Transverse colon (tissue), 4 donors: ENCODE measurements at regions not wholly inside any gene's neighbourhood (a gene's known extent, or its start where the extent isn't known, plus 50 kb on each side); places are given as distances from the start of the nearest gene placed in this dataset.

Experiments used
- DNase-seq: peaks from one replicate; pipeline ENCODE4 v3.0.0-alpha.2; 2019
- H3K27ac ChIP-seq, 4 donors: fragments of 200-600 bp; sonication (generic); 2 replicates each; pipeline ENCODE4 v1.5.1; 2016 to 2018; ENCODE audit warnings: inconsistent platforms in 4 of 4
- H3K27me3 ChIP-seq: fragments of 200-600 bp; sonication (generic); 2 replicates; pipeline ENCODE4 v1.5.1; 2017; ENCODE audit warnings: inconsistent platforms
- H3K36me3 ChIP-seq, 4 donors: fragments of 200-600 bp; sonication (generic); 2 replicates each; pipeline ENCODE4 v1.5.1; 2017 to 2019; ENCODE audit warnings: inconsistent platforms in 4 of 4
- H3K4me1 ChIP-seq, 4 donors: fragments of 200-600 bp; sonication (generic); 2 replicates each; pipeline ENCODE4 v1.5.1; 2017 to 2020; ENCODE audit warnings: inconsistent platforms in 4 of 4
- H3K4me3 ChIP-seq, 4 donors: fragments of 200-600 bp; sonication (generic); 1 replicate in 1 of 4; 2 replicates in 3 of 4; pipeline versions ENCODE4 v1.5.1 to v1.6.1; 2017 to 2019; ENCODE audit warnings: inconsistent platforms in 4 of 4
- H3K9me3 ChIP-seq, 2 donors: fragments of 200-600 bp; sonication (generic); 2 replicates each; pipeline ENCODE4 v1.5.1; 2017 to 2019; ENCODE audit warnings: inconsistent platforms in 2 of 2
- EP300 ChIP-seq: sonication (generic); formaldehyde crosslinking; IDR thresholded peaks from one replicate; pipeline ENCODE4 v1.6.1; 2017; ENCODE audit warnings: antibody characterized with exemption, low read depth
- POLR2A ChIP-seq: fragments of 450-650 bp; IDR thresholded peaks from one replicate; pipeline ENCODE4 v1.6.1; 2016; ENCODE audit warnings: antibody characterized with exemption, mild to moderate bottlenecking, moderate library complexity
- POLR2AphosphoS5 ChIP-seq, 3 donors: sonication (generic); formaldehyde crosslinking; IDR thresholded peaks; one replicate each; pipeline ENCODE4 v1.6.1; 2016; ENCODE audit warnings: antibody characterized with exemption in 3 of 3
- WGBS, 2 donors: methylation state at CpG; one replicate each; pipeline ENCODE4 v1.1.5; 2018; ENCODE audit warnings: low coverage in 1 of 2; 5-methylcytosine and 5-hydroxymethylcytosine counted together
- in situ Hi-C, 4 donors: fragments of 200-750 bp; cut with MboI; loops; one replicate each; pipeline versions ENCODE4 v1.15.0 to v1.15.1; 2017; ENCODE audit warnings: low sequenced_read_pairs in 3 of 4, low pct_ligation_motif_present in 1 of 4, low pct_unique_long_range_greater_than_20kb in 1 of 4
- intact Hi-C: fragments of 100-400 bp; cut with DNase I; formaldehyde crosslinking; loops from one replicate; pipeline ENCODE4 v1.15.1; 2023; ENCODE audit warnings: low total_unique reads
- TF ChIP-seq, protein P1 (sequence below), 5 experiments: fragments of 200-600 bp in 3 of 5; fragments of 450-650 bp in 2 of 5; sonication (generic) in 3 of 5; IDR thresholded peaks; 1 replicate in 2 of 5; 2 replicates in 3 of 5; pipeline ENCODE4 v1.5.1; 2016 to 2017; ENCODE audit warnings: antibody characterized with exemption in 5 of 5, inconsistent platforms in 3 of 5, mild to moderate bottlenecking in 2 of 5, moderate library complexity in 1 of 5

DNA sequence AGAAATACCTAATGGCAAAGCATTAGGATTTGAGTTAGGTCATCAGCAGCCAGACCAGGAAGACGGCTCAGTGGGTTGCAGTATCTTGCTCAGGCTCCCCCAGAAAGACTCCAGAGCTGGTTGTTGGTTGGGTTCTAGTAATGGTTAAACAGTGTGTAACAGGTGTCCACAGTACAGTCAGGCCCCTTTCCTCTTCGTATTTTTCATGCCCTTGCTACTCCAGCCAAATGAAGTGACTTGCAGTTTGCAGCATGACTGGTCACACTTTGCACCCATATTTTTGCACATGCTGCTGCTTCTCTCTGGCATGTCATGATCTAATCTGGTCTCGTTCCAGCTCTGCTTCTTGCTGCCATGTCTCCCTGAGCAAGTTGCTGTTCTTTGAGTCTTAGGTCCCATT, 60.6 kb upstream of the TRPC7 start:
- DNase-seq, result no peak
- no peak overlapping the region for H3K27ac ChIP-seq
- 13 to 46% methylated on average over 1 to 3 of the region's 3 CpGs for WGBS, 2 donors
- no peak overlapping the region for H3K4me3 ChIP-seq
- no peaks in the 10 kb centered on the region for H3K27me3 ChIP-seq
- no peaks in the 10 kb centered on the region for H3K36me3 ChIP-seq
- in situ Hi-C loops (loop anchor here in 3 of 4 donors (10.0 kb wide), 2 partner anchors 171 to 181 kb away; no protein-coding TSS in a partner anchor), intact Hi-C loops (no loop called here)
- no peaks in the 10 kb centered on the region for H3K4me1 ChIP-seq
- H3K9me3 ChIP-seq, result no peaks in the 10 kb centered on the region
- TF ChIP-seq POLR2A, result no peak
- TF ChIP-seq, protein P1, sequence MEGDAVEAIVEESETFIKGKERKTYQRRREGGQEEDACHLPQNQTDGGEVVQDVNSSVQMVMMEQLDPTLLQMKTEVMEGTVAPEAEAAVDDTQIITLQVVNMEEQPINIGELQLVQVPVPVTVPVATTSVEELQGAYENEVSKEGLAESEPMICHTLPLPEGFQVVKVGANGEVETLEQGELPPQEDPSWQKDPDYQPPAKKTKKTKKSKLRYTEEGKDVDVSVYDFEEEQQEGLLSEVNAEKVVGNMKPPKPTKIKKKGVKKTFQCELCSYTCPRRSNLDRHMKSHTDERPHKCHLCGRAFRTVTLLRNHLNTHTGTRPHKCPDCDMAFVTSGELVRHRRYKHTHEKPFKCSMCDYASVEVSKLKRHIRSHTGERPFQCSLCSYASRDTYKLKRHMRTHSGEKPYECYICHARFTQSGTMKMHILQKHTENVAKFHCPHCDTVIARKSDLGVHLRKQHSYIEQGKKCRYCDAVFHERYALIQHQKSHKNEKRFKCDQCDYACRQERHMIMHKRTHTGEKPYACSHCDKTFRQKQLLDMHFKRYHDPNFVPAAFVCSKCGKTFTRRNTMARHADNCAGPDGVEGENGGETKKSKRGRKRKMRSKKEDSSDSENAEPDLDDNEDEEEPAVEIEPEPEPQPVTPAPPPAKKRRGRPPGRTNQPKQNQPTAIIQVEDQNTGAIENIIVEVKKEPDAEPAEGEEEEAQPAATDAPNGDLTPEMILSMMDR (IDR thresholded peaks at IDR 0.05), result no peak
- TF ChIP-seq POLR2AphosphoS5 (IDR thresholded peaks at IDR 0.05), result no peak
- no peak for TF ChIP-seq EP300

DNA sequence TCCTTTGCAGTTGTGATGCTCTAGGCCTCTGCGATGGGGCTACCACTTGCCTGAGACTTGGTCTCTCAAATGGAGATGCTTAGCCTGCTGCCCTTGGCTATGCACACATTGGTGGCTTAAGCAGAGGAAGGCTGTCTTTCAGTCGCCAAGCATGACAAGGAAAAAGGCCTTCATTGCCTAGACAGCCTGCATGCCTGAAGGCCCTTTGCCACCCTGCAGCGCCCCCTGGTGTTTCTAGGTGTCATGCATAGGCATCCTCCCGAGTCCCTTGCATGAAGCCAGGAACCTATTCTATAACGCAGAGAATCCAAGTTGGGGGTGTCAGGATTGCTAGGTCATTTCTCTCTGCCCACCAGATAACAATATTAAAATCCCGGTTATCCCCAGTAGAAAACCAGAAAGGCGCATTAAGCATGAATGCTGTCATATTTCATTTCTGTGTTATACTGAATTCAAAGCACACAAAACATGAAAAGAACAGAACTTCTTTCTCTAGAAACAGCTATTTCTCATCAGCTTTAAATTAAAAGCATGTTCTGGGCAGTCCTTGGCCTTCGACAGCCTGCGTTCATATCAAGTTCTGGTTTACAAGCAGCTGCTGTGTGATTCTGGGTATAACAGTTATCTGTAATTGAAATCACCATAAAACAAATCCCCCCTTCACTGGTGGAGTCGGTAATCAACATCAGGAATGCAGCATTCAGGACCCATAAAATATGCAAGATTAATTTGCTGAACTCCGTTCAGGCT, 59.7 kb upstream of the TRPC7 start:
- WGBS, 2 donors, result 23 to 33% methylated on average over 5 to 10 of the region's 11 CpGs

DNA sequence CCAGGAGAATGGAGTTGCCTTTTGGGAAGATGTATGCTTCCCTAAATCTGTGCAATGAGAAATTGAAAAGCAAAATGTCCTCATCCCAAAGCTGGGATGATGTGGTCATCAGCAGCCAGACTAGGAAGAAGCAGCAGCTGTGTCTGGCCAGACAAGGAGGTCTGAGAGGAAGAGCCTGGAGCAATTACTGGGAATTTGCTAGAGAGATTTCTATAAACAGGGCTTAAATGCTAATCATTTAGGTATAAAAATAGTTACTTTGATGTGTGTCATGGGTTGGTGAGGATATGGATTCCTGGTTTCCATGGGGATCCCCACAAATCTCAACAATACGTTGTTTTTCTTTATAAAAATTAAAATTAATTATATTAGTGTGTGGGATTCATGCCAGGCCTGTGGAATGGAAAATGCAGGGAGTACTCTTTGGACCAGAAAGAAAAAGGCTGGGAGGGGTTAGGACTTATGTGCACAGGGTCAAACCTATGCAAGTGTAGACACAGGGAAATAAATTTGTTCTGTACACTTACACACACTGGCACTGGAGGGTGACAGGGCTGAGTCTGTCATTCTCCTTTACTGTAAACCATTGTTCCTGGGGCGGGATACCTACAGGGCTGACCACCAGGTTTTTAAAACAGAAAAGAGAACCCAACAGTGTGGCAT, 58.7 kb upstream of the TRPC7 start:
- Histone ChIP-seq H3K9me3 (no peaks in the 10 kb centered on the region), H3K4me3 (no peak overlapping the region), H3K27me3 (no peaks in the 10 kb centered on the region), H3K27ac (no peak overlapping the region), H3K36me3 (no peaks in the 10 kb centered on the region), H3K4me1 (no peaks in the 10 kb centered on the region)
- 62 to 92% methylated on average over 2 of the region's 2 CpGs for WGBS, 2 donors
- TF ChIP-seq EP300 (no peak), POLR2AphosphoS5 (IDR thresholded peaks at IDR 0.05) (no peak), POLR2A (no peak)
- TF ChIP-seq, protein P1 (IDR thresholded peaks at IDR 0.05), result no peak
- no peak for DNase-seq
- intact Hi-C loops, result no loop called here
- in situ Hi-C loops, result loop anchor here in 3 of 4 donors (10.0 kb wide), 2 partner anchors 169 to 179 kb away; no protein-coding TSS in a partner anchor

More for the DNA sequence above, 59.7 kb upstream of the TRPC7 start:
- no peak for TF ChIP-seq POLR2AphosphoS5 (IDR thresholded peaks at IDR 0.05)
- TF ChIP-seq, protein P1 (IDR thresholded peaks at IDR 0.05), result peak; percentile 47 to 67 (median 62)
- H3K27me3 ChIP-seq, result no peaks in the 10 kb centered on the region
- peak; percentile 77 for DNase-seq
- intact Hi-C loops (no loop called here), in situ Hi-C loops (loop anchor here in 3 of 4 donors (10.0 kb wide), 2 partner anchors 170 to 180 kb away; no protein-coding TSS in a partner anchor)
- no peak overlapping the region for H3K27ac ChIP-seq
- no peaks in the 10 kb centered on the region for H3K4me1 ChIP-seq
- H3K9me3 ChIP-seq, result no peaks in the 10 kb centered on the region
- no peak overlapping the region for H3K4me3 ChIP-seq
- no peaks in the 10 kb centered on the region for H3K36me3 ChIP-seq

DNA sequence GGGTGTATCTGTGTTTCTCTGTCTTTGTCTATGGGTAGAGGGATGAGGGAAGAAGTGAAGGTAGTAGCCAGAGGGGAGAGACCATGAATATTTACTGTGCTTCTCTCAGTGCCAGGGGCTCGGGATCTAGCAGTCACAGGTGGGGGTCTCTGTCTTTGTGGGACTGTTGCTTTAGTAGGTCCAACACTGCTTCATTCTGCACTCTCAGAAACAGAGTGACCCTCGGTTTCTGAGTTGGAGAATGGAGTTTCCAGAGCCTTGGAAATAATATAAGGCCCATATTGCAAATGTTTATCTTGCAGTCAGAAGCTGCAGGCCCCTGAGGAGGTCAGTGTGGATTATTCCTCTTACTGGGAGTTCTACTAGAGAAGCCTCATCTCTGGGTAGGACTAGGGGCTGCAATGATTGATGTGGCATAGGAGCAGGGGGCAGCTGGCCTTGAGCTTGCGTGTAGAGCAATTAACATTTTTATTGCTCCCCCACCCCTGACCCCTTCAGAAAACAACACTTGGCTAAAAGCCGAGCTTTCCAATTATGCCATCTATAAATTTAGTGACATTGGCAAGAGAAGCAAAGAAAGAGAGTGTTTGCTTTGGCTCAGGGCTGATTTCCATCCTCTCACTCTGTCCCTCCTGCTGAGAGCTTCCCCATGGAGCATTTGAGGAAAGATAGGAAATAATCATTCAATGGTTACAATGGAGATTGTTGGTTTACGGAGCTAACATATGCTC, 55.0 kb upstream of the TRPC7 start:
- Histone ChIP-seq H3K36me3 (no peaks in the 10 kb centered on the region), H3K4me1 (no peaks in the 10 kb centered on the region), H3K27me3 (no peaks in the 10 kb centered on the region), H3K4me3 (no peak overlapping the region), H3K27ac (no peak overlapping the region), H3K9me3 (no peaks in the 10 kb centered on the region)
- no peak for DNase-seq
- intact Hi-C loops (no loop called here), in situ Hi-C loops (loop anchor here in 3 of 4 donors (10.0 kb wide), 2 partner anchors 166 to 176 kb away; no protein-coding TSS in a partner anchor)
- TF ChIP-seq EP300 (no peak), POLR2AphosphoS5 (IDR thresholded peaks at IDR 0.05) (no peak), POLR2A (no peak)
- TF ChIP-seq, protein P1 (IDR thresholded peaks at IDR 0.05), result no peak
- WGBS, 2 donors, result 25% methylated on average over 5 of the region's 5 CpGs; no CpG with 5 or more reads in 1 of the 2 donors
